Panc1 (cell line): ENCODE measurements at regions not wholly inside any gene's neighbourhood (a gene's known extent, or its start where the extent isn't known, plus 50 kb on each side); places are given as distances from the start of the nearest gene placed in this dataset.
"Not testable (repeated sequence)": the region's sequence is repeated elsewhere in the genome, so short reads cannot be mapped to it uniquely, and the experiment has no call there.

Source experiments
- CTCF ChIP-seq: fragments of 450-650 bp; IDR thresholded peaks from 2 replicates; pipeline ENCODE4 v1.5.1; 2017; ENCODE audit warnings: mild to moderate bottlenecking
- SIN3A ChIP-seq: IDR thresholded peaks from 2 replicates; pipeline ENCODE4 v1.6.1; 2012; ENCODE audit warnings: low read depth, mild to moderate bottlenecking, low read length, moderate library complexity, borderline replicate concordance; ENCODE audit not compliant: insufficient read depth

GRCh38 chr13:109264603-109265437 is 521.6 kb downstream of the IRS2 start:
- TF ChIP-seq CTCF, SIN3A: not testable (repeated sequence)
